ENCODE measurements at regions not wholly inside any gene's neighbourhood (a gene's known extent, or its start where the extent isn't known, plus 50 kb on each side); places are given as distances from the start of the nearest gene placed in this dataset.
"Not testable (repeated sequence)": the region's sequence is repeated elsewhere in the genome, so short reads cannot be mapped to it uniquely, and the experiment has no call there.

DNA sequence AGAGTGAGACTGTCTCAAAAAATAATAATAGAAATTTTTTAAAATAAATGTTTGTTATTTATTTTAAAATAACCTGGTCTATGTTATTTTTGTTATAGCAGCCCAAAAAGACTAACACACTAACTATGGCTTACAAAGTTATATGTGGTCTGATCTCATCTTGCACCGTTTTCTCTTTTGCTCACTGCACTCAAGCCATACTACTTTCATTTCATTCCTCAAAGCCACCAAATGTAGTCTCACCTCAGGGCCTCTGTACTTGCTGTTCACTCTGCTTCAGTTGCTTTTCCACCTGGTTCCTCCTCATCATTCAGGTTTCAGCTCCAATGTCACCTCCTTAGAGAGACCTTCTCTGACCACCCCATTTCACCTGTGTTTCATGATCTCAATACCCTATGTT lies 55.2 kb upstream of the MDM1 start:
- DNase-seq: no peak

DNA sequence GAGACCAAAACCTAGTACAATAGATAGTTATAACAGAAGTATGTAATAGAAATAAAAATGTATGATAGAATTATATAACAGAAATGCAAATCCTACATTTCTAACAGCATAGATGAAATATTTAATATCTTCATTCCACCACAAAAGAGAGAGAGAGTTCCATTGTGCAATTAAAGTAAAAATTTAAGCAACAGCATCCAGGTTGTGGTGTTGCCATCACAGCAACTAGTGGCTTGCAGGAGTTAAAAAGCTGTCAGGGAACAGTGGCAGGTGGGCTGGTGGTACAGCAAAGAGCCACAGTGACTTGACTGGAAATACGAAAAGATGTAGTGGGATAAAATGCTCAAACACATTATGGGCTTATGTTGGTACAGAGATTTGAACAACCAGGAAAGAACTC lies 57.1 kb upstream of the MDM1 start:
- DNase-seq: no peak

DNA sequence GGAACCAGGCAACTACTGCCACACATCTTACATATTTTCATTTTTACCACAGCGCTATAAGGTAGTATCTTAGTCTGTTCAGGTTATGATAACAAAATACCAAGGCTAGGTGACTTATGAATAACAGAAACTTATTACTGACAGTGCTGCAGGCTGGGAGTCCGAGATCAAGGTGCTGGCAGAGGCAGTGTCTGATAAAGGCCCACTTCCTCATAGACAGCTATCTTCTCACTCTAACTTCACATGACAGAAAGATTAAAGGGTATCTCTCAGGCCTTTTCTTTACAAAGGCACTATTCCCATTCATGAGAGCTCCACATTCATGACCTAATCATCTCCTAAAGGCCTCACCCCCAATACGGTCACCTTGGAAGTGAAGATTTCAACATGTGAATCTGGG lies 59.8 kb upstream of the MDM1 start:
- DNase-seq: no peak

DNA sequence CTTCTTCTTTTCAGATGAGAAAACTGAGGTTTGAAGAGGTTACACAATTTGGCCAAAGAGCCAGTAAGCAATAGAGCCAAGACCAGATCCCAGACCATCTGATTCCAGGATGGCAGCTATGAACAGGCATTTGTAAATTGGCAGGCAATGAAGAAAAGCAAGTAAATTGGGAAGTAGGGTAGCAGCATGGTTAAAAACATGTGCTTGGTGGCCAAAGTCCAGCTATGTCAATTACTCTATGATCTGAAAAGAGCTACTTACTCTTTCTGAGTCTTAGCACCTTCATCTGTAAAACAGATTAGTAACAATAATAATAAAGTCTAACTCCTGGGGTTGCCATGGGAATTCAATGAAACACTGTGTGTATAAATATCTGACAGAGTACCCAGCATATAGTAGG lies 60.2 kb upstream of the MDM1 start:
- DNase-seq: no peak

DNA sequence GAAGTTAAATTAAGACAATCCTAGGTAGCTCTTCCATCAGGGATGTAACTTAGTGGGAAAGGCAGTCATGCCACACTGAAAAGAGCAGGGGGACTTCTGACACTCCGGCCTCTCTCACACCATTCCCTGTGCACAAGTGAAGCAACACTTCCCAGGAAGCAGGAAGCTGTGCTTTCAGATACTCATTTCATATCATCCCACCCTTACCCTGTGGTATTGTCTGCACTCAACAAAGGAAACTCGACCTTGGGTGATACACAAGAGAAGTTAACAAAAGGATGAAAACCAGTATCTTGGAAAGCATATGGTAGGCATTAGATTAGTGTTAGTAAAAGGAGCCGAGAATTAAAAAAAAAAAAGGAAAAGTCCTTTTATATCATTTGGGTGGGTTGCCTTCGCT lies 61.3 kb upstream of the MDM1 start:
- no peak for DNase-seq

DNA sequence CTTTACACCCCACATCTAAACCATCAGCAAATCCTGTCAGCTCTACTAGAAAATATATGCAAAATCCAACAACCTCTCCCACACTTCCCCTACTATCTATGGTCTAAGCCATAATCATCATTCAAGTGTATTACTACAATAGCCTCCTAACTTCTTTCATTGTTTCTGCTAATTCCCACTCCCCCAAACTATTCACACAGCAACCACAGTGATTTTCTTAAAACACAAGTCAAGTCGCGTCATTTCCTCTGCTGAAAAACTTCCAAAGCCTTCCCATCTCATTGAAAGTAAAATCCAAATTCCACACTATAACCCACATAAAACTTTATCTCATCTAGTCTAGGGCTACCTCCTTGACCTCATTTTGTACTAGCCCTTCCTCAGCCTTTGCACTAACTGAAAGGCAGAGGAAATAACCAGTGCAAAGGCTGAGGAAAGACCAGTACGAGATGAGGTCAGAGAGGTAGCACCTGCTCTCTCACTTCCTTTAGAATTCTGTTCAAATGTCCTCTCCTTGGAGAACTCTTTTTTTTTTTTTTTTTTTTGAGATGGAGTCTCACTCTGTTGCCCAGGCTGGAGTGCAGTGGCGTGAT lies 65.5 kb upstream of the MDM1 start:
- no peak for DNase-seq

DNA sequence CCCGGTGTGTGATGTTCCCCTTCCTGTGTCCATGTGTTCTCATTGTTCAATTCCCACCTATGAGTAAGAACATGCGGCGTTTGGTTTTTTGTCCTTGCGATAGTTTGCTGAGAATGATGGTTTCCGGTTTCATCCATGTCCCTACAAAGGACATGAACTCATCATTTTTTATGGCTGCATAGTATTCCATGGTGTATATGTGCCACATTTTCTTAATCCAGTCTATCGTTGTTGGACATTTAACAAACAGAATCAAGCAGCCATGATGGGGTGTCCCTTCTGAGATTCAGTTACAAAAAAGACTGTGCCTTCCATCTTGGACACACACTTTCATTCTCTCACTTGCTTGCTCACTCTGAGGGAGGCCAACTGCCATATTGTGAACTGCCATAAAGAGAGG lies 66.5 kb upstream of the MDM1 start:
- not testable (repeated sequence) for DNase-seq

DNA sequence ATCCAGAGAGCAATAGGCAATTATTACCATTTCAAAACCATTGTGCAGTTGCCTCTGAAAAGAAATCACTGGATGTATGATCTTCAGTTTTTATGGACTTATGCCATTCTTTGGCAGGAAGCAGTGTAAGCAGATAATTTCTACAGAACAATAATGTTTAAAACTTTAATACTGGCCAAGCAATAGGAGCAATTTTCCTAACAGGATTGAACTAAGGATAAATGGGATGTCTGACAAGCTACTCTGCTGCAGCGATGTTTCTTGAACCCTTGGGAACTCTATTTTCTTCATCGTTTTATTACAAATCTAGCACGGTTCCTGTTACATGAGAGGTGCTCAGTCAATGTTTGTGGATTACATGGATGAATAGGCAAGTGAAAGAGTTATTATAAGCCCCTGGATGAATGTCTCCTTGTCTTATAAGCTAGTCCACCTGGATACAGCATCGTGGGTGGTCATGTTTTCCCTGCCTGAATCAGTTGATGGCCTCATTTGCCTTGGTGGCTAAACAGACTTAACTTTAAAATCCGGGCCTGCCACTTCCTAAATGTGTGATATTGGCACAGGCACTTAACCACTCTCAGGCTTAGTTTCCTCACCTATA lies 68.2 kb upstream of the MDM1 start:
- no peak for DNase-seq

DNA sequence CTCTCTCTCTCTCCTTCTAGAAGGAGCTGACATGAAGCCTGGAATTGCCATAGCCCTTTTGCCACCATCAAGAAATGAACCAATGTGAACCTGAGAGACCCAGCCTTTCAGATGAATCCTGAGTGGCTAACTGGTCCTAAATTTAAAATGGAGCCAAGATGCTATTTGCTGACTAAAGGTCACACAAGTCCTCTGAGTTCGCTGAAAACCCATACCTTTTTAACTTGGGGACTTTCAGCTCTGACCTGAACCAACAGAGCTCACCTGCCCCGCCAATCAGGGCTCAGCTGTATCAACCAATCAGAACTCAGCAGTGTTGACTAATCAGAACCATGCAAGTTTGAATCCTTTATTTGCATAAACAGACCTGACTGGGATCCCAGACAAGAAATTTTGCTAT lies 70.3 kb upstream of the MDM1 start:
- no peak for DNase-seq

DNA sequence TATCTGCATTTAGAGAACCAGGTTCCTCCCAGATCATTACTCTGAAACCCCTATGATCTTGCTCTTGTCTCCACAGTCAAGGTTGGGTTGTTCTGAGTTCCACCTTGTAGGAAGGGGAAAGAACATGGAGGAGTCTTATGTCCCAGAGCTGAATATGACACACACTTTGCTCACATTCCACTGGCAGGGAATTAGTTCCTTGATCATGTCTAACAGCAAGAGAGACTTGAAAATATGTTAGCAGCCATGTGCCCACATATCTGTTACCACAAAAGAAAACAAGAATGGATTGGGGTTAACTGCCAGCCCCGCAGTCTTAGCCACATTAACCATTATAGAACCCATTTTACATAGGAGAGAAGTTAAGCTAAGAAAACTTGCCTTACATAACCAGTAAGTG lies 71.1 kb upstream of the MDM1 start:
- DNase-seq: no peak

DNA sequence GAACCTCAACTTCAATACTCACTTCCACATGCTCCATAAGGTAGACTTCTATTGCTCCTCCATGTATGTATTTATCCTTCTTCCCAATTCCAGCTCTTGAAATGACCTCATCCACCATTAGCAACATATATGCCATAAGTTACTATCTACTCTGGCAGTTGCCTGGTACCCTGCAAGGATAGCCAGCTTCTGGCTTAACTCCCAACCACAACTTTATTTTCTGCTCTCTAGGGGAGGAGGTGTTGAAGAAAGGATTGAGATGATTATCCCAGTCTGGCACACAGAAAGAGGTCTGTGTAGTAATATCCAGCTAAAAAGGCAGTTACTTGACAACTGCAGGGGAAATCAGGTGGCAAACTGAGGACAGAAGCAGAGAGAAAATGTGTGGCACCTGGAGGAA lies 71.5 kb upstream of the MDM1 start:
- no peak for DNase-seq

DNA sequence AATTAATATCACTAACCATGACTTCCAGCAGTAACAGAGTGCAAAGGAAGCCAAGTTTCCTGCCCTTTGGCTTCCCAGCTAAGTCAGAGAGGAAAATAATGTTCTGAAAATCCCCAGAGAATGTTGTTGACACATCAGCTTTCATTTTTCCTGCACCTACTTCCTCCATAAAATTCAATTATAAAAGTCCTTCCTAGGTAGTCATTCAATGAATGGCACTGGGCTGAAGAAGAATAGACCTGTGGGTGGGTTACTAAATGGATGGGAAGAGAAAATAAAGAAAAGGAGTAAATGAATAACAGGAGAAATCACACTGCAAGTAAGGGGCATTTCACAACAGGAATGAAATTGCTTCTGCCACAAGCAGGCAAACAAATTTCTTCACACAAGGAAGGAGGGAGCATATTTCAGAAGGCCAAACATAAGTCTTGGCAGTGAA lies 73.2 kb upstream of the MDM1 start:
- DNase-seq: no peak

DNA sequence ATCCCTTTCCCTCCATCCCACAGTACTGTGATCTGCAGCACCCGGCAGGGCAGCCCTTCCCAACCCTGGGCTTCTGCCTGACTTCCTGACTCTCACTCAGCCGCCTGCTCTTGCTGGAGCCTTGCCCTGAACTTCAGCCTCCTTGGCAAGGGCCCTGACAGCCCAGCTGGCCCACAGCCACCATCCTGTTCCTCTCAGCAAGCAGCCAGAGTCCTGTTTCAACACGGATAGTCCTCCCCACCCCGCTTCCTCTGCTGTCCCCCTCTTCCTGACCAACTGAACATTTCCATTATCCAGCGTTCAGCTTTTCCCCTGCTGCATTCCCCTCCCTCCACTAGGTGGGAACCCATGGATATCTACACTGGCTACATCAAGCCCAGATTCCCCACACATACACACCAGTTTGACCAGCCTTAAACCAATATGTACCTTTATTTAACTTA lies 74.0 kb upstream of the MDM1 start:
- peak; percentile 8 for DNase-seq

DNA sequence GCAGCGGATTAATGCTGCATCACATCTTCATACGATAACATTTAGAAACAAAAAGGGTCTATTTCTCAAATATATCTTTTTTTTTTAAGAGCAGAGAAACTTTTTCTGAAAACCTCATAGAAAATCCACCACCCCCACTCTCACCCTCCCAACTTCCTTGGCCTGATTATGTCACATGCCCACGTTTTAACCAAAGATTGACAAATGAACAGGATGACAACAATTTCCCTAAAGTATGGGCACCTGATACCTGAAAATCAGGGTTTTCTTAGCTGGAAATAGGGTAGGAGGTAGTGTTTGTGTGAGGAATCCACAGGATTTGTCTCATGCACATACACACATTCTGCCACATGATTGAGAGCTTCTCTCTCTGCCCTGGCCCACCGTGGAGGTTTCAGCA lies 74.7 kb upstream of the MDM1 start:
- DNase-seq: no peak

DNA sequence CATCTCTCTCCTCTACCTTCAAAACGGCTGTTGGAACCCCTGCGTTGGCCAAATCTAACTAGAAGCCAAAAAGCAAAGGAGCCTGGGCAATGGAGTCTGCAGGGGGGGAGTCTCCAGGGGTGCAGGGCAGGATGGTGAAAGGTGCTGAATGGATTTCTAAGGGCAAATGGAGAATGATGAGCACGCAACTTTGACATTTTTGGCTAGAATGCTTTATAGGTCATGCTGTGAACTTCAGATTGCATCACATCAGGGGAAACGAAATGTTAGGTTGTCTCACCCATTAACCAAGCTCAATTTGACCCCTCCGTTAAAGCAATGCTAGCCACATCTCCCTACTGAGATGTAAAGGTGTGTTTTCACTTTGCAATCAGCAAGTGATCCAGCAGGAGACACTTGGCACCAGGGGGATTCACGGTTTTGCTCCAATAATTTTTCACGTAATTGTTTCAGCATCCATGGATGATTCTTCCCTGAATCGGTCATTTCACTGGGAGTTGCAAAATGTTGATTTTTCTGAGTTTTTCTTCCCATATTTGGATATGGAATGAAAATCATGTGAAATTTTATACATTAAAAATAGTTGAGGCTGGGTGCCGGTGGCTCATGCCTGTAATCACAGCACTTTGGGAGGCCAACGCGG lies 78.0 kb upstream of the MDM1 start:
- DNase-seq: no peak

DNA sequence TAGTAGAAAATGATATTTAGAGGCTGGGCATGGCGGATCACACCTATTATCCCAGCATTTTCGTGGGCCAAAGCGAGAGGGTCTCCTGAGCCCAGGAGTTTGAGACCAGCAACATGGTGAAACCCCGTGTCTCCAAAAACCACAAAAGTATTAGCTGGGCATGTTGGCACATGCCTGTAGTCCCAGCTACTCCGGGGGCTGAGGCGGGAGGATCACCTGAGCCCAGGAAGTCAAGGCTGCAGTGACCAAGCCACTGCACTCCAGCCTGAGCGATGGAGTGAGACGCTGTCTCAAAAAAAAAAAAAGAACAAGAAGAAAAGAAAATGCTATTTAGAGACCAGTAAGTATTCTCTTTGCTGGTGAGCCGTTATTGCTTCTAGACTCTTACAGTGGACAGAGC lies 79.2 kb upstream of the MDM1 start:
- DNase-seq: no peak

DNA sequence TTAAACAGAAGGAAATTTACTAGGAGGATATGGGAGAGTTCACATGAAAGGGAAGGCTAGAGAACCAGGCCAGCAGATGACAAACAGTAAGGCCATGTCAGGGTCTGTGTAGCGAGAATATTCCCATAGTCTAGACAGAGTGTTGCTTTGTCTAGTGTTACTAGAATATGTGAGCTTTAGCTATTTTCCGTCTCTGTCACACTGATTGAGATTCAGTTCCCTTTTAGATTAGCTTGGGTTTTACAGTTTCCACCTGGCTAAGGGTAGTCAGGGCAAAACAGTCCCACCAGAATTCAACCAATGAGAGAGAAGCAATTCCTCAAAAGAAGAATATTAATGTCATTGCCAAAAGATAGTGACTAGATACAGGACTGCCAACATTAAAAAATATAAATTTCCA lies 82.8 kb upstream of the MDM1 start:
- no peak for DNase-seq

DNA sequence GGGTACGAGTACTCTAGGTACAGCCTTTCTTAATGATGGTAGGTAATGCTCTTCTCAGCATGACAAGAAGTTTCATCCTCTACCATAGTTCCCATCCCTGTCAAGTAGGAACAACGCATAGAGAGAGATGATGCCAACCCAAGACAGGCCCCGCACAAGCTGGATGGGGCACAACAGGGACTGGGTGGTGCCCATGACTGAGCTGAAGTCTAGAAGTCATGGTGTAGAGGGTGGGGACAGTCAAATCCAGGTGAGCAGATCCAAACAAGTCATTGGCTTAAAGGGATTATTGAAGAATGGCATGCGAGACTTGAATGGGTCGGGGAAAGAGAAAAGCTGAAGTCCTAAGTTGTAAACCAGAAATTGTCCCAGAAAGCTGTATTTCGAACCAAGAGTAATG lies 84.2 kb upstream of the MDM1 start:
- no peak for DNase-seq

DNA sequence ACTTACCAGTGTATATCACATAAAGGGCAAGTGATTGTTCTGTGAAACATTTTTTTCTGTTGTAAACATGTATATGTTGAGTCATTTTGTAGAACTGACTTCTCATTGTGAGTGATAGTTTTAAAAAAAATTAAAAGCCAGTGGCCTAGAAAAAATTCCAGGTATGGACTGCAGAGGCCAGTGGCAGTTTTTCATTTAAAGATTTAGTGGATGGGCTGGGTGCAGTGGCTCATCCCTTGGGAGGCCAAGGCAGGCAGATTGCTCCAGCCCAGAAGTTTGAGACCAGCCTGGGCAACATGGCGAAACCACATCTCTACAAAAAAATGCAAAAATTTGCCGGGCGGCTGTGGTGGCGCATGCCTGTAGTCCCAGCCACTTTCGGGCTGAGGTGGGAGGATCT lies 84.7 kb upstream of the MDM1 start:
- DNase-seq: no peak

DNA sequence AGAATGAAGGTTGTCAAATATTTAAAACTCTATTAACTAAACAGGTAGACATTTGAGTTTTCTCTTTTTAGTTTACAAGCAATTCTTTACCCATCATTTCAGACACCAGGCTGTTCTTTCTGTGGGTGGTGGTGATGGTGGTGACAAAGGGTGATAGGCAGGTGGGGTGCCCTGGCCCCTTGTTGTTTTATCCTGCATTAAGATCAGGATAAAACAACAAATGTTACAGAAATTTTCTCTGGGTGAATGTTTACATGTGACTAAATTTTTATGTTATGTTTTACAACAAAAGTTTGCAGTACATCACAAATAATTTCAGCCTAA lies 85.9 kb upstream of the MDM1 start:
- DNase-seq: no peak

DNA sequence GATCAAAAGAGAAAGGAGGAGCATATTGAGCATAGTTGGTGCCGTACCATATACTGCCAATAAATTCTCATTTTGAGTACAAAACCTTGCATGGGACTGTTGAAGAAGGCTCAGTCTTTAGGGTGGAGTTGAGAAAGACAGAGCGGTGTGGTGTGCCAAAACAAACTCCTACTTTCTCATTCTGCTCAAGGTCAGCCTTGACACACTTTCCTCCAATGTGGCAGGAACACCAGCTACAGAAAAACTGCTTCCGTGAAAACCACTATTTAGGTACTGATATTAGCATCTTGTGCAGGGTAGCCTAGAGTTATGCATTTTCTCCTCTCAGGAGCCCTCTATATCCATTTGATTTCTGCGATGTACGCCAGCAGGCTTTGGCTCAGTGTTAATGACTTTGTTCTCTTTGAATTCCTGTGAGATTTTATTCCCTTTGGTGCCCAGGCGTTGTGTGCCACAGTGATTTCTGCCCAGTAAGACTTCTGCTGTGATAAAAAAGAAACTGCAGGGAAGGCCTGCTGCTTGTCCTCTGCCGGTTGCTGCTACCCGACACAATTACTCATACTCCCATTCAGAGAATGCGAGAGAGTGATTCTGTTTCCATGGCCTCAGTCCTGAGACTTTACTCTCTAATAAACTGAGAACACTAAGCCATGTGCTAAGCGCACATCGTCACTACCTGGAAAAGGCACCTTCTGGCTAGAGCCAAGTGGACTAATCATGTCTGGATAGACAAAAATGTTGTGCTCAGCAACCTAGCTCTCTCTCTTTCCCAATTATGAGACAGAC lies 88.3 kb upstream of the MDM1 start:
- DNase-seq: no peak

DNA sequence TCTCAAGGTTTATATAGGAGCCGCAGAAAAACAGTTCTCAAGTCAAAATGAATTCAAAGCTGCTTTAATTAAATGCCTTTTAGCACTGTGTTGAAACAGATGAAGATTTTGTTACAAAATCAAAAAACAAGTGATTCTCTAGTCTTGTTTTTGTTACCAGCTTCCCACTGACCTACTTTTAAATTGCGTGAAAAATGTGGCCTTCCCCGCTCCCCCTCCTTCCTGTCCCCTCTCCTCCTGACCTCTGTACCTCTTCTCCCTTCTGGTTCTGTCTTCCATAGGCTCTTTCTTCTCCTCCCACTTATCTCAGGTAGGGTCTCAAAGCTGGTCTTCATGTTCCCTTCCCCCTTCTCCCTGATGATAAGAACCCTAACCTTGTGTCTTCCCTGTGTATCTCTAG lies 90.0 kb upstream of the MDM1 start:
- DNase-seq: no peak

DNA sequence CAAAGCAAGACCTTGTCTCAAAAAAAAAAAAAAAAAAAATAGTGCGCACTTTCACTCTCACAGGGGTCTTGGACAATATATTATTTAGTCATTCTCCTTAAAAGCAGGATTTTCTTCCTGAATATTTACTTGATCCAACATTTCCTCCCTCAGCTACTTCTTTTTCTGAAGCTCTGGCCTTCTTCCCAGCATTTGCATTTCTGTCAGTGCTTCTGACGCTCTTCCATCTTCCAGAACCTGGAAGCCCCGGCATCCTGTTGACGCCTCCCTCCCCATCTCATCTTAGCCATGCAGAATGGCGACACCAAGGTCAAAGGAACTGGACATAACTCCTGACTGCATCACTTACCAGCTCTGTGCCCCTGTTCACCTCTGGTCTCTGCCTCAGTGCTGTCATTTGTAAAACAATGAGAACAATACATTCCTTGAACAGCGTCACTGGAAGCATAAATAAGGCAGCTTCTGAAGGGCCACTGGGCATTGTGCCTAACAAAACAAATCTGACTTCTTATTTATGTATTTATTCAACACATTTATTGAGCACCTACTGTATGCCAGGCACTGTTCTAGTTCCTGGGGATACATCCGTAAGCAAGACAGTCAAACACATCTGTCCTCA lies 90.9 kb upstream of the MDM1 start:
- no peak for DNase-seq

DNA sequence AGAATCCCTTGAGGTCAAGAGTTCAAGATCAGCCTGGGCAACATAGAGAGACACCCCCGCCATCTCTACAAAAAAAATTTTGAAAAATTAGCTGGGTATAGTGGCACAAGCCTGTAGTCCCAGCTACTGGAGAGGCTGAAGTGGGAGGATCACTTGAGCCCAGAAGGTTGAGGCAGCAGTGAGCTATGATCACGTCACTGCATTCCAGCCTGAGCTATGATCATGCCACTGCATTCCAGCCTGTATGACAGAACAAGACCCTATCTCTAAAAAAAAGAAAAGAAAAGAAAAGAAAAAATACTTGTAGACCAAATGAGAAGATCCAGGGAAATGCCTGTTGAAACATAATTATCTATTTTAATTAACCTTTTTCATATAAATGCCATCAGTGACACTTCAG lies 93.8 kb upstream of the MDM1 start:
- DNase-seq: no peak

All from CD4-positive, alpha-beta T cell treated with Interferon gamma for 1 hour (primary cell).